ENCODE measurements at regions not wholly inside any gene's neighbourhood (a gene's known extent, or its start where the extent isn't known, plus 50 kb on each side); places are given as distances from the start of the nearest gene placed in this dataset.

DNA sequence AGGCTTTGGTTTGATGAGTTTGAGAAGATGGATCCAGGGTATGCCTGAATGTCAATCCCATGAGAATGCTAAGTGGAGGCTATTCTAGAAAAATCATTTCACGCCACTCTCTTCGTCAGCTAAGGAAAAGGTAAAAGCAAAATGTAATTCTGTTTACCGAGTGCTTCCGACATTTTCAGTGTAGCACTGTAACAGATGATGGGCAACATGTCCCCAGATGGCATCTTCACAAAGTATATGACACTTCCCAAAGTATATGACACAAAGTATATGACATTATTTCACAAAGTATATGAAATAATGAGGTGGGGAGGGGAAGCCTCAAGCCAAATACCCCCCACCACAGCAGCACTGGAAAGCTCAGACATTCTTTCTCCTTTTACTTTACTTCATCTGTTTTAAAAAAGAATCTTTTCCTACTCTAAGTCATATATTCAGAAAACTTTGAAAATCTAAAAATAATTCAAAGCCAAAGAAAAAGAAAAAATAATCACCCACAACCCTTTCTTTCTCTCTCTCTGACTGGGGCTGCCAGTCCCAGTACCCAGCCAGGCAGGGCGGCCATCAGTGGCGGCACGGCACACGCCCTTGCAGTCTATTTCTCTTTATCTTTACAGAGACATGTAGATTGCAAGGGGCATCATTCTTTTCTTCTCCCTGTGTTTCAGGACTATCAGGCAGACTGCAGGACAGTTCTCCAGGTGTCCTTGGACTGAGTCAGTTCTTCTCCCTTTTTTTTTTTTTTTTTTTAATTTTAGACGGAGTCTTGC is 179.8 kb downstream of the SNX10 start:
- H3K9me3 Mint-ChIP-seq (ENCODE audit: unreplicated experiment), result no peaks in the 10 kb centered on the region
- no peaks in the 10 kb centered on the region for H3K27me3 Mint-ChIP-seq (ENCODE audit: unreplicated experiment)
- no peaks in the 10 kb centered on the region for H3K4me1 Mint-ChIP-seq (ENCODE audit: unreplicated experiment)
- H3K4me3 Mint-ChIP-seq (ENCODE audit: unreplicated experiment), result no peak overlapping the region
- no peak for DNase-seq (ENCODE audit: low spot score)
- TF ChIP-seq, protein P1, sequence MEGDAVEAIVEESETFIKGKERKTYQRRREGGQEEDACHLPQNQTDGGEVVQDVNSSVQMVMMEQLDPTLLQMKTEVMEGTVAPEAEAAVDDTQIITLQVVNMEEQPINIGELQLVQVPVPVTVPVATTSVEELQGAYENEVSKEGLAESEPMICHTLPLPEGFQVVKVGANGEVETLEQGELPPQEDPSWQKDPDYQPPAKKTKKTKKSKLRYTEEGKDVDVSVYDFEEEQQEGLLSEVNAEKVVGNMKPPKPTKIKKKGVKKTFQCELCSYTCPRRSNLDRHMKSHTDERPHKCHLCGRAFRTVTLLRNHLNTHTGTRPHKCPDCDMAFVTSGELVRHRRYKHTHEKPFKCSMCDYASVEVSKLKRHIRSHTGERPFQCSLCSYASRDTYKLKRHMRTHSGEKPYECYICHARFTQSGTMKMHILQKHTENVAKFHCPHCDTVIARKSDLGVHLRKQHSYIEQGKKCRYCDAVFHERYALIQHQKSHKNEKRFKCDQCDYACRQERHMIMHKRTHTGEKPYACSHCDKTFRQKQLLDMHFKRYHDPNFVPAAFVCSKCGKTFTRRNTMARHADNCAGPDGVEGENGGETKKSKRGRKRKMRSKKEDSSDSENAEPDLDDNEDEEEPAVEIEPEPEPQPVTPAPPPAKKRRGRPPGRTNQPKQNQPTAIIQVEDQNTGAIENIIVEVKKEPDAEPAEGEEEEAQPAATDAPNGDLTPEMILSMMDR (IDR thresholded peaks at IDR 0.05; ENCODE audit: unreplicated experiment), result no peak
- no peak overlapping the region for H3K27ac Mint-ChIP-seq (ENCODE audit: unreplicated experiment)
- no peaks in the 10 kb centered on the region for H3K36me3 Mint-ChIP-seq (ENCODE audit: low read depth, unreplicated experiment)

DNA sequence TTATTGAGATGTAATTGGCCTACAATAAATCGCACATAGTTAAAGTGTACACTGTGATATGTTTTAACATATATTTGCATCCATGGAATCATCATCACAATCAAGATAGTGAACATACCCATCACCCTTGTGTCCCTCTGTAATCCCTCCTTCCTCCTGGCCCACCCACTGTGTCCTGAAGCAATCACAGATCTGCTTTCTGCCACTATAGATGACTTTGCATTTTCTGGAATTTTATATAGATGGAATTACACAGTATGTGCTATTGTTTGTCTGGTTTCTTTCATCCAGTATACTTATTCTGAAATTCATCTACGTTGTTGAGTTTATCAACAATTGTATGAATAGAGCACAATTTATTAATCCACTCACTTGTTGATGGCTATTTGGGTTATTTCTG is 181.3 kb downstream of the SNX10 start:
- Mint-ChIP-seq H3K27me3 (ENCODE audit: unreplicated experiment) (no peaks in the 10 kb centered on the region), H3K4me1 (ENCODE audit: unreplicated experiment) (no peaks in the 10 kb centered on the region), H3K36me3 (ENCODE audit: low read depth, unreplicated experiment) (no peaks in the 10 kb centered on the region), H3K4me3 (ENCODE audit: unreplicated experiment) (no peak overlapping the region), H3K9me3 (ENCODE audit: unreplicated experiment) (no peaks in the 10 kb centered on the region), H3K27ac (ENCODE audit: unreplicated experiment) (no peak overlapping the region)
- TF ChIP-seq, protein P1 (IDR thresholded peaks at IDR 0.05; ENCODE audit: unreplicated experiment), result no peak
- no peak for DNase-seq (ENCODE audit: low spot score)

DNA sequence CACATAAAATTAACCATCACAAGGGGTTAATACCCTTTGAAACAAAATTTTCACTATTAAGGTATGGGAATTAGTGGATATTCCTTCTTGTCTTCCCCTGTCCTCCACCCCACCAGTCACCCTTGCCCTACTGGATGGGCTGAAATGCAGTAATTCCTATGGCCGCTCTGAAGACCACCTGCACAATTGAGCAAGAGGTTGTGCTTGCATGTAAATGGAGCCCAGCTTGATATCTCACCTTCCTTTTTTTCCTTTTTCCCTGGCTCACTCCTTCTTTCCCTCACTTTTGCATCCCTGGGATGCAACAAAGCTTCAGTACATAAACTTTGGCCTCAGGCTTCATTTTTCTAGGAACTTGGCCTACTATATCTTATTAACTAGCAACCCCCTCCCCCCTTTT is 184.6 kb downstream of the SNX10 start:
- Mint-ChIP-seq H3K36me3 (ENCODE audit: low read depth, unreplicated experiment) (no peaks in the 10 kb centered on the region), H3K27ac (ENCODE audit: unreplicated experiment) (no peak overlapping the region), H3K27me3 (ENCODE audit: unreplicated experiment) (peaks cover 1% of the 10 kb centered on the region), H3K4me1 (ENCODE audit: unreplicated experiment) (no peaks in the 10 kb centered on the region), H3K4me3 (ENCODE audit: unreplicated experiment) (no peak overlapping the region), H3K9me3 (ENCODE audit: unreplicated experiment) (no peaks in the 10 kb centered on the region)
- TF ChIP-seq, protein P1 (IDR thresholded peaks at IDR 0.05; ENCODE audit: unreplicated experiment), result no peak
- no peak for DNase-seq (ENCODE audit: low spot score)

DNA sequence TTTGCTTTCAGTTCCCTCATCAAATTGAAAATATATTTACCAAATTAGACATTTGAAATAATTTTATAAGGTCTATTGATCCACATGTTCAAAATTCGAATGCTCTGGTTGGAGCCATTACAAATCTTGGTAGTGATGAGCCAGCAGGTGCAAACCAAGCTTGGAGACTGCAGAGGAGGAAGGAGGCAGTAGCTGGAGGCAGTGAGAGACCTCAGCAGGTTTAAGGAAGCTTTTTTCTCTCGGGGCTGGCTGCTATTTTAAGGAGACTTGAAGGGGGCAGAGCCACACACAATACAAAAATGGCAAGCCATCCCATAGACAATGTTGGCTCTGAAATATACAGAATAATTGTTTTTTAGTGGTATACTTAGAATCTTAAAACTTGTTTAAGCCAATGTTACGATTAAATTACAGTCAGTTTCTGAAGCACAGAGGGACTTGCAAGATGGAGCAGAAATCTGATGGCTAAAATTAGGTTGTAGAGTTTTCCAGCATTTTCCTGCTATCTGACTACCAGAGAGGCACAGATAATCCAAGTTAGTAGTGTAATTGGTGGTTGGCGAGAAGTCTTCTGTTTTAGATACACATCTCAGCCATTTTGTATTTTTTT is 185.8 kb downstream of the SNX10 start:
- Mint-ChIP-seq H3K36me3 (ENCODE audit: low read depth, unreplicated experiment) (no peaks in the 10 kb centered on the region), H3K27ac (ENCODE audit: unreplicated experiment) (no peak overlapping the region), H3K27me3 (ENCODE audit: unreplicated experiment) (peaks cover 1% of the 10 kb centered on the region), H3K4me1 (ENCODE audit: unreplicated experiment) (no peaks in the 10 kb centered on the region), H3K4me3 (ENCODE audit: unreplicated experiment) (no peak overlapping the region), H3K9me3 (ENCODE audit: unreplicated experiment) (no peaks in the 10 kb centered on the region)
- DNase-seq (ENCODE audit: low spot score), result no peak
- TF ChIP-seq, protein P1 (IDR thresholded peaks at IDR 0.05; ENCODE audit: unreplicated experiment), result no peak

DNA sequence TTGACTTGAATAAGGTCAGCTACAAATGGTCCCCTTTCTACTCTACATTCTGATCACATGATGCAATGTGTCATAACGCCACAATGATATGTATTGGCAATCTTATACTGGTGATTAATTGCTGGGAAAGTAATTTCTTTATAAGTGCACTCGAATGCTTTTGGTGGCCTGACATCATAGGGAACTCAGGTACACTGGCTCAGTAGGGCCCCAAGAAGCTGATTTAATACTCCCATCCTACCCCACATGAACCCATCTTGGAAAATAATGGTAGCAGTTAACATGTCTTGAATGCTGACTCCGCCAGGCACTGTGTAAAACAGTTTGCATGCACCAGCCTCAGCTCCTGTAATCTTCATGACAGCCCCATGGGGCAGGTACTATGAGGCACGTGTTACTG is 186.9 kb downstream of the SNX10 start:
- no peak for DNase-seq (ENCODE audit: low spot score)
- peaks cover 1% of the 10 kb centered on the region for H3K27me3 Mint-ChIP-seq (ENCODE audit: unreplicated experiment)
- TF ChIP-seq, protein P1 (IDR thresholded peaks at IDR 0.05; ENCODE audit: unreplicated experiment), result no peak
- H3K9me3 Mint-ChIP-seq (ENCODE audit: unreplicated experiment), result no peaks in the 10 kb centered on the region
- no peak overlapping the region for H3K27ac Mint-ChIP-seq (ENCODE audit: unreplicated experiment)
- no peaks in the 10 kb centered on the region for H3K4me1 Mint-ChIP-seq (ENCODE audit: unreplicated experiment)
- H3K4me3 Mint-ChIP-seq (ENCODE audit: unreplicated experiment), result no peak overlapping the region
- no peaks in the 10 kb centered on the region for H3K36me3 Mint-ChIP-seq (ENCODE audit: low read depth, unreplicated experiment)

Data from endothelial cell (in vitro differentiated cells).